HepG2 (cell line): ENCODE measurements at regions not wholly inside any gene's neighbourhood (a gene's known extent, or its start where the extent isn't known, plus 50 kb on each side); places are given as distances from the start of the nearest gene placed in this dataset.

Experiments used
- CEBPB ChIP-seq: IDR thresholded peaks from 2 replicates; pipeline ENCODE4 v1.6.1; 2011; ENCODE audit warnings: low read depth, low read length, improper control_type of control experiment, borderline replicate concordance
- DNMT3B ChIP-seq: conservative IDR thresholded peaks from 2 replicates; pipeline ENCODE4 v1.6.1; 2016; ENCODE audit warnings: missing biosample characterization, control low read depth
- GATA4 ChIP-seq: sonication (generic); IDR thresholded peaks from 2 replicates; pipeline ENCODE4 v1.6.1; 2016; ENCODE audit warnings: antibody characterized with exemption, low read depth, borderline replicate concordance
- GFI1 ChIP-seq: sonication (generic); formaldehyde crosslinking; IDR thresholded peaks from 2 replicates; pipeline ENCODE4 v1.5.0; 2020; ENCODE audit warnings: missing genetic modification reagents, mild to moderate bottlenecking, borderline replicate concordance
- KAT8 ChIP-seq: IDR thresholded peaks from 2 replicates; pipeline ENCODE4 v1.6.1; 2016; ENCODE audit warnings: missing genetic modification reagents, missing compliant biosample characterization
- KLF6 ChIP-seq: IDR thresholded peaks from 2 replicates; pipeline ENCODE4 v1.8.0; 2016; ENCODE audit warnings: missing biosample characterization, missing genetic modification reagents
- MXD4 ChIP-seq: IDR thresholded peaks from 2 replicates; pipeline ENCODE4 v1.6.1; 2016; ENCODE audit warnings: mild to moderate bottlenecking, missing biosample characterization, missing genetic modification reagents
- NCOA1 ChIP-seq: sonication (generic); formaldehyde crosslinking; IDR thresholded peaks from 2 replicates; pipeline ENCODE4 v1.9.0; 2021; ENCODE audit warnings: missing genetic modification reagents
- PHF21A ChIP-seq: sonication (generic); formaldehyde crosslinking; IDR thresholded peaks from 2 replicates; pipeline ENCODE4 v1.5.0; 2020; ENCODE audit warnings: mild to moderate bottlenecking, missing genetic modification reagents
- SKI ChIP-seq: fragments of 450-650 bp; IDR thresholded peaks from one replicate; pipeline ENCODE4 v1.6.1; 2018; ENCODE audit warnings: mild to moderate bottlenecking; ENCODE audit not compliant: partially characterized antibody
- TAF1 ChIP-seq: sonication (generic); formaldehyde crosslinking; IDR thresholded peaks from 2 replicates; pipeline ENCODE4 v1.4.0; 2020; ENCODE audit warnings: missing genetic modification reagents
- ZMYM4 ChIP-seq: sonication (generic); formaldehyde crosslinking; IDR thresholded peaks from 2 replicates; pipeline ENCODE4 v1.8.1; 2023; ENCODE audit warnings: mild to moderate bottlenecking, missing genetic modification reagents
- ZNF615 ChIP-seq: sonication (generic); formaldehyde crosslinking; IDR thresholded peaks from 2 replicates; pipeline ENCODE4 v1.5.0; 2020; ENCODE audit warnings: mild to moderate bottlenecking, missing genetic modification reagents, borderline replicate concordance
- TF ChIP-seq, protein P1 (sequence below): sonication (generic); formaldehyde crosslinking; IDR thresholded peaks from 2 replicates; pipeline ENCODE4 v1.5.0; 2020; ENCODE audit warnings: mild to moderate bottlenecking, missing genetic modification reagents, borderline replicate concordance
- TF ChIP-seq, protein P2 (sequence below): sonication (generic); formaldehyde crosslinking; IDR thresholded peaks from 2 replicates; pipeline ENCODE4 v1.4.0; 2020; ENCODE audit warnings: mild to moderate bottlenecking, missing genetic modification reagents
- TF ChIP-seq, protein P3 (sequence below): sonication (generic); formaldehyde crosslinking; IDR thresholded peaks from 2 replicates; pipeline ENCODE4 v1.8.1; 2023; ENCODE audit warnings: mild to moderate bottlenecking, missing genetic modification reagents
- TF ChIP-seq, protein P4 (sequence below): sonication (generic); formaldehyde crosslinking; IDR thresholded peaks from 2 replicates; pipeline ENCODE4 v1.5.0; 2020; ENCODE audit warnings: missing genetic modification reagents, mild to moderate bottlenecking, borderline replicate concordance

DNA sequence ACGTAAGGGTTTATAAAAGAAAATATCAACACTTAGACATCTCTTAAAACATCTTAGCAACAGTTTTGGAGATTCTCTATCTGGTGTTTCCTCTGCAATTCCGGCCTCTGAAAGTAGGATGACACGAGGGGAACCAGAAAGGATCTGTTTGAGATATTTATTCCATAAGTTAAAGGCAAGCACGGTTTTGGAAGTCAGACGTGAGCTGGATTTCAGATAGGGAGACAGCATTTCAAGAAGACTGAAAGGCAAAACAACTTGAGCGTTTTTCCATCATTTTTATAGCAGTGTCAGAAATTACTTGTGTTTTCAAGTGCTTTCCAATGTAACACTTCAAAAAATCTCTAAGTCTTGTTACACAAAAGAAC, 52.9 kb upstream of the BTN3A2 start (continued):
- TF ChIP-seq, protein P1, sequence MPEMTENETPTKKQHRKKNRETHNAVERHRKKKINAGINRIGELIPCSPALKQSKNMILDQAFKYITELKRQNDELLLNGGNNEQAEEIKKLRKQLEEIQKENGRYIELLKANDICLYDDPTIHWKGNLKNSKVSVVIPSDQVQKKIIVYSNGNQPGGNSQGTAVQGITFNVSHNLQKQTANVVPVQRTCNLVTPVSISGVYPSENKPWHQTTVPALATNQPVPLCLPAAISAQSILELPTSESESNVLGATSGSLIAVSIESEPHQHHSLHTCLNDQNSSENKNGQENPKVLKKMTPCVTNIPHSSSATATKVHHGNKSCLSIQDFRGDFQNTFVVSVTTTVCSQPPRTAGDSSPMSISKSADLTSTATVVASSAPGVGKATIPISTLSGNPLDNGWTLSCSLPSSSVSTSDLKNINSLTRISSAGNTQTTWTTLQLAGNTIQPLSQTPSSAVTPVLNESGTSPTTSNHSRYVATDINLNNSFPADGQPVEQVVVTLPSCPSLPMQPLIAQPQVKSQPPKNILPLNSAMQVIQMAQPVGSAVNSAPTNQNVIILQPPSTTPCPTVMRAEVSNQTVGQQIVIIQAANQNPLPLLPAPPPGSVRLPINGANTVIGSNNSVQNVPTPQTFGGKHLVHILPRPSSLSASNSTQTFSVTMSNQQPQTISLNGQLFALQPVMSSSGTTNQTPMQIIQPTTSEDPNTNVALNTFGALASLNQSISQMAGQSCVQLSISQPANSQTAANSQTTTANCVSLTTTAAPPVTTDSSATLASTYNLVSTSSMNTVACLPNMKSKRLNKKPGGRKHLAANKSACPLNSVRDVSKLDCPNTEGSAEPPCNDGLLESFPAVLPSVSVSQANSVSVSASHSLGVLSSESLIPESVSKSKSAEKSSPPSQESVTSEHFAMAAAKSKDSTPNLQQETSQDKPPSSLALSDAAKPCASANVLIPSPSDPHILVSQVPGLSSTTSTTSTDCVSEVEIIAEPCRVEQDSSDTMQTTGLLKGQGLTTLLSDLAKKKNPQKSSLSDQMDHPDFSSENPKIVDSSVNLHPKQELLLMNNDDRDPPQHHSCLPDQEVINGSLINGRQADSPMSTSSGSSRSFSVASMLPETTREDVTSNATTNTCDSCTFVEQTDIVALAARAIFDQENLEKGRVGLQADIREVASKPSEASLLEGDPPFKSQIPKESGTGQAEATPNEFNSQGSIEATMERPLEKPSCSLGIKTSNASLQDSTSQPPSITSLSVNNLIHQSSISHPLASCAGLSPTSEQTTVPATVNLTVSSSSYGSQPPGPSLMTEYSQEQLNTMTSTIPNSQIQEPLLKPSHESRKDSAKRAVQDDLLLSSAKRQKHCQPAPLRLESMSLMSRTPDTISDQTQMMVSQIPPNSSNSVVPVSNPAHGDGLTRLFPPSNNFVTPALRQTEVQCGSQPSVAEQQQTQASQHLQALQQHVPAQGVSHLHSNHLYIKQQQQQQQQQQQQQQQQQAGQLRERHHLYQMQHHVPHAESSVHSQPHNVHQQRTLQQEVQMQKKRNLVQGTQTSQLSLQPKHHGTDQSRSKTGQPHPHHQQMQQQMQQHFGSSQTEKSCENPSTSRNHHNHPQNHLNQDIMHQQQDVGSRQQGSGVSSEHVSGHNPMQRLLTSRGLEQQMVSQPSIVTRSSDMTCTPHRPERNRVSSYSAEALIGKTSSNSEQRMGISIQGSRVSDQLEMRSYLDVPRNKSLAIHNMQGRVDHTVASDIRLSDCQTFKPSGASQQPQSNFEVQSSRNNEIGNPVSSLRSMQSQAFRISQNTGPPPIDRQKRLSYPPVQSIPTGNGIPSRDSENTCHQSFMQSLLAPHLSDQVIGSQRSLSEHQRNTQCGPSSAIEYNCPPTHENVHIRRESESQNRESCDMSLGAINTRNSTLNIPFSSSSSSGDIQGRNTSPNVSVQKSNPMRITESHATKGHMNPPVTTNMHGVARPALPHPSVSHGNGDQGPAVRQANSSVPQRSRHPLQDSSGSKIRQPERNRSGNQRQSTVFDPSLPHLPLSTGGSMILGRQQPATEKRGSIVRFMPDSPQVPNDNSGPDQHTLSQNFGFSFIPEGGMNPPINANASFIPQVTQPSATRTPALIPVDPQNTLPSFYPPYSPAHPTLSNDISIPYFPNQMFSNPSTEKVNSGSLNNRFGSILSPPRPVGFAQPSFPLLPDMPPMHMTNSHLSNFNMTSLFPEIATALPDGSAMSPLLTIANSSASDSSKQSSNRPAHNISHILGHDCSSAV (CRISPR knock-in tag) = no peak
- TF ChIP-seq SKI (no peak), ZNF615 (CRISPR knock-in tag) (0 out of 2 replicates have a peak, but pooled peaks have one; percentile 6), NCOA1 (CRISPR knock-in tag) (no peak), MXD4 (CRISPR knock-in tag) (0 out of 2 replicates have a peak, but pooled peaks have one; percentile 16), ZMYM4 (no peak), TAF1 (CRISPR knock-in tag) (no peak), KAT8 (CRISPR knock-in tag) (no peak), GATA4 (no peak), DNMT3B (CRISPR knock-in tag) (0 out of 2 replicates have a peak, but pooled peaks have one; percentile 48), KLF6 (CRISPR knock-in tag) (no peak), GFI1 (CRISPR knock-in tag) (0 out of 2 replicates have a peak, but pooled peaks have one; percentile 9), CEBPB (no peak), PHF21A (CRISPR knock-in tag) (no peak)
- TF ChIP-seq, protein P2, sequence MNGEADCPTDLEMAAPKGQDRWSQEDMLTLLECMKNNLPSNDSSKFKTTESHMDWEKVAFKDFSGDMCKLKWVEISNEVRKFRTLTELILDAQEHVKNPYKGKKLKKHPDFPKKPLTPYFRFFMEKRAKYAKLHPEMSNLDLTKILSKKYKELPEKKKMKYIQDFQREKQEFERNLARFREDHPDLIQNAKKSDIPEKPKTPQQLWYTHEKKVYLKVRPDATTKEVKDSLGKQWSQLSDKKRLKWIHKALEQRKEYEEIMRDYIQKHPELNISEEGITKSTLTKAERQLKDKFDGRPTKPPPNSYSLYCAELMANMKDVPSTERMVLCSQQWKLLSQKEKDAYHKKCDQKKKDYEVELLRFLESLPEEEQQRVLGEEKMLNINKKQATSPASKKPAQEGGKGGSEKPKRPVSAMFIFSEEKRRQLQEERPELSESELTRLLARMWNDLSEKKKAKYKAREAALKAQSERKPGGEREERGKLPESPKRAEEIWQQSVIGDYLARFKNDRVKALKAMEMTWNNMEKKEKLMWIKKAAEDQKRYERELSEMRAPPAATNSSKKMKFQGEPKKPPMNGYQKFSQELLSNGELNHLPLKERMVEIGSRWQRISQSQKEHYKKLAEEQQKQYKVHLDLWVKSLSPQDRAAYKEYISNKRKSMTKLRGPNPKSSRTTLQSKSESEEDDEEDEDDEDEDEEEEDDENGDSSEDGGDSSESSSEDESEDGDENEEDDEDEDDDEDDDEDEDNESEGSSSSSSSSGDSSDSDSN (CRISPR knock-in tag) = 0 out of 2 replicates have a peak, but pooled peaks have one; percentile 7
- TF ChIP-seq, protein P3, sequence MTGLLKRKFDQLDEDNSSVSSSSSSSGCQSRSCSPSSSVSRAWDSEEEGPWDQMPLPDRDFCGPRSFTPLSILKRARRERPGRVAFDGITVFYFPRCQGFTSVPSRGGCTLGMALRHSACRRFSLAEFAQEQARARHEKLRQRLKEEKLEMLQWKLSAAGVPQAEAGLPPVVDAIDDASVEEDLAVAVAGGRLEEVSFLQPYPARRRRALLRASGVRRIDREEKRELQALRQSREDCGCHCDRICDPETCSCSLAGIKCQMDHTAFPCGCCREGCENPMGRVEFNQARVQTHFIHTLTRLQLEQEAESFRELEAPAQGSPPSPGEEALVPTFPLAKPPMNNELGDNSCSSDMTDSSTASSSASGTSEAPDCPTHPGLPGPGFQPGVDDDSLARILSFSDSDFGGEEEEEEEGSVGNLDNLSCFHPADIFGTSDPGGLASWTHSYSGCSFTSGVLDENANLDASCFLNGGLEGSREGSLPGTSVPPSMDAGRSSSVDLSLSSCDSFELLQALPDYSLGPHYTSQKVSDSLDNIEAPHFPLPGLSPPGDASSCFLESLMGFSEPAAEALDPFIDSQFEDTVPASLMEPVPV = no peak; the same call in 1 of the 2 replicates
- TF ChIP-seq, protein P4, sequence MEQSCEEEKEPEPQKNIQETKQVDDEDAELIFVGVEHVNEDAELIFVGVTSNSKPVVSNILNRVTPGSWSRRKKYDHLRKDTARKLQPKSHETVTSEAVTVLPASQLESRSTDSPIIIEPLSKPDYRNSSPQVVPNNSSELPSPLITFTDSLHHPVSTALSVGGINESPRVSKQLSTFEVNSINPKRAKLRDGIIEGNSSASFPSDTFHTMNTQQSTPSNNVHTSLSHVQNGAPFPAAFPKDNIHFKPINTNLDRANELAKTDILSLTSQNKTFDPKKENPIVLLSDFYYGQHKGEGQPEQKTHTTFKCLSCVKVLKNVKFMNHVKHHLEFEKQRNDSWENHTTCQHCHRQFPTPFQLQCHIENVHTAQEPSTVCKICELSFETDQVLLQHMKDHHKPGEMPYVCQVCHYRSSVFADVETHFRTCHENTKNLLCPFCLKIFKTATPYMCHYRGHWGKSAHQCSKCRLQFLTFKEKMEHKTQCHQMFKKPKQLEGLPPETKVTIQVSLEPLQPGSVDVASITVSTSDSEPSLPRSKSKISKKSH (CRISPR knock-in tag) = no peak
